Activated CD8-positive, alpha-beta T cell treated with anti-CD3 and anti-CD28 coated beads for 36 hours (primary cell): ENCODE measurements at regions not wholly inside any gene's neighbourhood (a gene's known extent, or its start where the extent isn't known, plus 50 kb on each side); places are given as distances from the start of the nearest gene placed in this dataset.

Experiments used
- ATAC-seq: fragments of 200-7000 bp; cut with Tn5 transposase; one replicate; pipeline ENCODE4 v1.10.0; 2021; ENCODE audit warnings: mild to moderate bottlenecking, moderate library complexity
- CTCF ChIA-PET: fragments of 350-600 bp; sonication (Branson Sonifier 250); formaldehyde crosslinking; loops from one replicate; lab custom pipeline; 2021; ENCODE audit warnings: antibody characterized with exemption; lab: Charles Lee
- POLR2A ChIA-PET: fragments of 350-600 bp; sonication (Branson Sonifier 250); formaldehyde crosslinking; loops from one replicate; lab custom pipeline; 2021; ENCODE audit warnings: antibody characterized with exemption; lab: Charles Lee
- DNase-seq: peaks from one replicate; pipeline ENCODE4 v3.0.0-alpha.2; 2020
- H3K27ac Mint-ChIP-seq: one replicate; pipeline ENCODE4 v1.8.0; 2021; ENCODE audit warnings: mild to moderate bottlenecking, mixed read lengths
- H3K27me3 Mint-ChIP-seq: one replicate; pipeline ENCODE4 v1.8.0; 2021; ENCODE audit warnings: mixed read lengths
- H3K36me3 Mint-ChIP-seq: one replicate; pipeline ENCODE4 v1.8.0; 2021; ENCODE audit warnings: low read depth, mixed read lengths
- H3K4me1 Mint-ChIP-seq: one replicate; pipeline ENCODE4 v1.8.0; 2021; ENCODE audit warnings: low read depth, mixed read lengths
- H3K4me3 Mint-ChIP-seq: one replicate; pipeline ENCODE4 v1.8.0; 2021; ENCODE audit warnings: mild to moderate bottlenecking, moderate library complexity, mixed read lengths
- H3K9me3 Mint-ChIP-seq: one replicate; pipeline ENCODE4 v1.8.0; 2021; ENCODE audit warnings: mixed read lengths
- CTCF ChIP-seq: fragments of 200-600 bp; IDR thresholded peaks from one replicate; pipeline ENCODE4 v1.8.0; 2022; ENCODE audit warnings: antibody characterized with exemption, mild to moderate bottlenecking
- intact Hi-C: fragments of 100-400 bp; cut with micrococcal nuclease; formaldehyde crosslinking; loops from one replicate; pipeline ENCODE4 v1.10.0; 2022

- no peak overlapping the region for H3K27ac Mint-ChIP-seq
- peaks cover 9% of the 10 kb centered on the region for H3K27me3 Mint-ChIP-seq
- POLR2A ChIA-PET = interaction anchor here (0.6 kb wide), 1 partner anchor 1628 kb away, joined by 3 read pairs; no protein-coding TSS in a partner anchor
- no peak for TF ChIP-seq CTCF
- CTCF ChIA-PET = no interaction called here
- no peaks in the 10 kb centered on the region for H3K36me3 Mint-ChIP-seq
- ATAC-seq = no peak
- intact Hi-C loops = no loop called here
- no peaks in the 10 kb centered on the region for H3K9me3 Mint-ChIP-seq
- no peak for DNase-seq
- H3K4me3 Mint-ChIP-seq = no peak overlapping the region
- H3K4me1 Mint-ChIP-seq = no peaks in the 10 kb centered on the region
Measured at GRCh38 chr6:40923880-40924279, 115.1 kb downstream of the UNC5CL start.

- H3K27me3 Mint-ChIP-seq = peaks cover 10% of the 10 kb centered on the region
- H3K27ac Mint-ChIP-seq = no peak overlapping the region
- H3K4me3 Mint-ChIP-seq = no peak overlapping the region
- ChIA-PET POLR2A (no interaction called here), CTCF (interaction anchor here (1.0 kb wide), 1 partner anchor 171 kb away, joined by 3 read pairs; no protein-coding TSS in a partner anchor)
- H3K4me1 Mint-ChIP-seq = no peaks in the 10 kb centered on the region
- ATAC-seq (no peak), DNase-seq (no peak)
- intact Hi-C loops = no loop called here
- no peaks in the 10 kb centered on the region for H3K36me3 Mint-ChIP-seq
- no peak for TF ChIP-seq CTCF
- H3K9me3 Mint-ChIP-seq = no peaks in the 10 kb centered on the region
Measured at GRCh38 chr6:40923326-40923725, 115.7 kb downstream of the UNC5CL start.

GRCh38 chr6:40922281-40922680 lies 116.7 kb downstream of the UNC5CL start:
- Mint-ChIP-seq H3K27me3 (peaks cover 10% of the 10 kb centered on the region), H3K4me1 (no peaks in the 10 kb centered on the region), H3K4me3 (no peak overlapping the region), H3K27ac (no peak overlapping the region), H3K36me3 (no peaks in the 10 kb centered on the region), H3K9me3 (no peaks in the 10 kb centered on the region)
- no peak for ATAC-seq
- POLR2A ChIA-PET = no interaction called here
- intact Hi-C loops = no loop called here
- DNase-seq = no peak
- TF ChIP-seq CTCF = no peak
- CTCF ChIA-PET = interaction anchor here (1.0 to 1.4 kb wide), 2 partner anchors 10 to 170 kb away, joined by 3 to 5 read pairs; no protein-coding TSS in a partner anchor

GRCh38 chr6:40918040-40918651 lies 120.9 kb downstream of the UNC5CL start:
- Mint-ChIP-seq H3K36me3 (no peaks in the 10 kb centered on the region), H3K27me3 (peaks cover 10% of the 10 kb centered on the region), H3K9me3 (no peaks in the 10 kb centered on the region), H3K4me1 (no peaks in the 10 kb centered on the region), H3K4me3 (no peak overlapping the region), H3K27ac (no peak overlapping the region)
- ATAC-seq (no peak), DNase-seq (no peak)
- ChIA-PET CTCF (no interaction called here), POLR2A (interaction anchor here (0.6 kb wide), 1 partner anchor 579 kb away, joined by 3 read pairs; no protein-coding TSS in a partner anchor)
- intact Hi-C loops = no loop called here
- TF ChIP-seq CTCF = no peak

GRCh38 chr6:40917603-40918002 lies 121.4 kb downstream of the UNC5CL start:
- intact Hi-C loops = no loop called here
- no peaks in the 10 kb centered on the region for H3K4me1 Mint-ChIP-seq
- CTCF ChIA-PET = interaction anchor here (1.6 kb wide), 1 partner anchor 111 kb away, joined by 3 read pairs; no protein-coding TSS in a partner anchor

More at GRCh38 chr6:40917603-40918002, 121.4 kb downstream of the UNC5CL start:
- Mint-ChIP-seq H3K9me3 (no peaks in the 10 kb centered on the region), H3K27ac (no peak overlapping the region), H3K27me3 (peaks cover 7% of the 10 kb centered on the region), H3K36me3 (no peaks in the 10 kb centered on the region), H3K4me3 (no peak overlapping the region)
- no peak for ATAC-seq
- POLR2A ChIA-PET = interaction anchor here (0.6 kb wide), 1 partner anchor 27 kb away, joined by 3 read pairs; no protein-coding TSS in a partner anchor
- no peak for TF ChIP-seq CTCF
- DNase-seq = no peak
